HepG2 (cell line): ENCODE measurements at regions not wholly inside any gene's neighbourhood (a gene's known extent, or its start where the extent isn't known, plus 50 kb on each side); places are given as distances from the start of the nearest gene placed in this dataset.

ENCODE experiments used
- ATAC-seq: fragments of 200-7000 bp; cut with Tn5 transposase; 3 replicates; pipeline ENCODE4 v1.9.1; 2020; ENCODE audit warnings: mild to moderate bottlenecking, moderate library complexity
- BruUV-seq: library from RNA; stranded (reverse); fragments of 400-500 nt; replicated peaks from 2 replicates; lab custom pipeline; 2021; lab: Mats Ljungman, UMichigan
- CTCF ChIA-PET: fragments of 300-600 bp; formaldehyde crosslinking; extraction: SDS; loops from one replicate; lab custom pipeline; 2021; ENCODE audit warnings: low total read pairs, inconsistent platforms, low intra/inter-chr PET ratio; lab: Yijun Ruan, JAX
- POLR2A ChIA-PET: fragments of 350-600 bp; sonication (Branson Sonifier 250); formaldehyde crosslinking; loops from one replicate; lab custom pipeline; 2020; ENCODE audit warnings: antibody characterized with exemption, inconsistent platforms; lab: Yijun Ruan, JAX
- DNase-seq: peaks from one replicate; pipeline ENCODE4 v3.0.0-alpha.2; 2015; ENCODE audit warnings: low spot score
- FAIRE-seq: peaks from 3 replicates; lab custom pipeline; 2011; peaks lifted over from hg19 to GRCh38; lab: Jason Lieb, UNC
- H2AFZ ChIP-seq: one replicate; pipeline ENCODE4 v1.6.1; 2011; ENCODE audit warnings: low read length, inconsistent platforms
- H3K27ac ChIP-seq: fragments of 300-600 bp; 3 replicates; pipeline ENCODE4 v1.8.0; 2011; ENCODE audit warnings: mixed run types, mild to moderate bottlenecking, mixed read lengths, low read length, inconsistent platforms; ENCODE audit not compliant: insufficient read depth; ENCODE audit errors: extremely low read length
- H3K27me3 ChIP-seq, 2 experiments: fragments of 200-600 bp in 1 of 2; 2 replicates in 1 of 2; 3 replicates in 1 of 2; pipeline versions ENCODE4 v1.6.0 to v1.8.0; 2011; ENCODE audit warnings: low read length in 2 of 2, mild to moderate bottlenecking in 2 of 2, moderate library complexity in 2 of 2, inconsistent platforms in 1 of 2; ENCODE audit not compliant: insufficient read depth in 2 of 2, control insufficient read depth in 1 of 2
- H3K36me3 ChIP-seq, 2 experiments: fragments of 200-600 bp in 1 of 2; replicated peaks in 1 of 2; 2 replicates in 1 of 2; 3 replicates in 1 of 2; pipeline versions ENCODE4 v1.5.1 to v1.8.0; 2011; ENCODE audit warnings: low read length in 2 of 2, inconsistent platforms in 1 of 2; ENCODE audit not compliant: insufficient read depth in 2 of 2, control insufficient read depth in 1 of 2
- H3K4me1 ChIP-seq: 2 replicates; pipeline ENCODE4 v1.5.1; 2012; ENCODE audit warnings: low read length, inconsistent platforms; ENCODE audit not compliant: insufficient read depth
- H3K4me2 ChIP-seq: 2 replicates; pipeline ENCODE4 v1.6.0; 2011; ENCODE audit warnings: low read depth, low read length, inconsistent platforms
- H3K4me3 ChIP-seq, 3 experiments: fragments of 200-600 bp in 1 of 3; sonication (generic), shearing (Covaris generic) in 1 of 3; replicated peaks in 1 of 3; 2 replicates each; pipeline ENCODE4 v1.5.1; 2011 to 2016; ENCODE audit warnings: low read length in 3 of 3, inconsistent platforms in 2 of 3, low read depth in 2 of 3, mild to moderate bottlenecking in 2 of 3, control low read depth in 1 of 3, mixed read lengths in 1 of 3; ENCODE audit not compliant: insufficient read depth in 1 of 3
- H3K79me2 ChIP-seq: one replicate; pipeline ENCODE4 v1.6.1; 2011; ENCODE audit warnings: low read length, inconsistent platforms; ENCODE audit not compliant: insufficient read depth
- H3K9ac ChIP-seq: 2 replicates; pipeline ENCODE4 v1.6.0; 2011; ENCODE audit warnings: mild to moderate bottlenecking, low read depth, low read length, inconsistent platforms; ENCODE audit not compliant: insufficient read depth
- H3K9me3 ChIP-seq: 2 replicates; pipeline ENCODE4 v1.5.1; 2012; ENCODE audit warnings: mild to moderate bottlenecking, low read length
- H4K20me1 ChIP-seq: 2 replicates; pipeline ENCODE4 v1.6.0; 2011; ENCODE audit warnings: inconsistent platforms, mild to moderate bottlenecking, low read length, moderate library complexity; ENCODE audit not compliant: insufficient read depth
- FOXC1 ChIP-seq: sonication (generic); formaldehyde crosslinking; IDR thresholded peaks from 2 replicates; pipeline ENCODE4 v1.8.0; 2022; ENCODE audit warnings: mild to moderate bottlenecking, missing genetic modification reagents, borderline replicate concordance
- HOXA5 ChIP-seq: sonication (generic); formaldehyde crosslinking; IDR thresholded peaks from 2 replicates; pipeline ENCODE4 v1.4.0; 2020; ENCODE audit warnings: missing genetic modification reagents
- IRX3 ChIP-seq: sonication (generic); formaldehyde crosslinking; IDR thresholded peaks from 2 replicates; pipeline ENCODE4 v1.8.1; 2023; ENCODE audit warnings: mild to moderate bottlenecking, low read depth, missing genetic modification reagents, borderline replicate concordance
- SP140L ChIP-seq: sonication (generic); formaldehyde crosslinking; IDR thresholded peaks from 2 replicates; pipeline ENCODE4 v1.4.0; 2020; ENCODE audit warnings: missing genetic modification reagents, borderline replicate concordance
- SP4 ChIP-seq: sonication (generic); formaldehyde crosslinking; IDR thresholded peaks from 2 replicates; pipeline ENCODE4 v1.8.1; 2023; ENCODE audit warnings: mild to moderate bottlenecking, missing genetic modification reagents
- ZNF354B ChIP-seq: sonication (generic); formaldehyde crosslinking; IDR thresholded peaks from 2 replicates; pipeline ENCODE4 v1.8.0; 2022; ENCODE audit warnings: mild to moderate bottlenecking, missing genetic modification reagents
- ZNF543 ChIP-seq: sonication (generic); formaldehyde crosslinking; IDR thresholded peaks from 2 replicates; pipeline ENCODE4 v1.4.0; 2020; ENCODE audit warnings: mild to moderate bottlenecking, missing genetic modification reagents
- ZNF570 ChIP-seq: sonication (generic); formaldehyde crosslinking; IDR thresholded peaks from 2 replicates; pipeline ENCODE4 v1.4.0; 2020; ENCODE audit warnings: mild to moderate bottlenecking, missing genetic modification reagents, borderline replicate concordance
- ZNF607 ChIP-seq: sonication (generic); formaldehyde crosslinking; IDR thresholded peaks from 2 replicates; pipeline ENCODE4 v1.5.1; 2020; ENCODE audit warnings: missing genetic modification reagents, mild to moderate bottlenecking, borderline replicate concordance
- WGBS: methylation state at CpG from one replicate; pipeline ENCODE4 v1.1.6; 2017; ENCODE audit warnings: low lambda C conversion rate; 5-methylcytosine and 5-hydroxymethylcytosine counted together
- in situ Hi-C: cut with HindIII; loops from 2 replicates; pipeline ENCODE4 v1.10.0; 2017; ENCODE audit warnings: low pct_unique_long_range_greater_than_20kb; ENCODE audit not compliant: extremely low pct_ligation_motif_present
- intact Hi-C: fragments of 100-400 bp; cut with micrococcal nuclease; formaldehyde crosslinking; loops from one replicate; pipeline ENCODE4 v1.10.0; 2022; ENCODE audit not compliant: unreplicated experiment
- TF ChIP-seq, protein P1 (sequence below): sonication (generic); formaldehyde crosslinking; IDR thresholded peaks from 2 replicates; pipeline ENCODE4 v1.4.0; 2020; ENCODE audit warnings: mild to moderate bottlenecking, missing genetic modification reagents
- TF ChIP-seq, protein P2 (sequence below): IDR thresholded peaks from 2 replicates; pipeline ENCODE4 v1.4.0; 2020; ENCODE audit warnings: mild to moderate bottlenecking, missing genetic modification reagents
- TF ChIP-seq, protein P3 (sequence below): sonication (generic); formaldehyde crosslinking; IDR thresholded peaks from 2 replicates; pipeline ENCODE4 v1.4.0; 2020; ENCODE audit warnings: missing genetic modification reagents
- TF ChIP-seq, protein P4 (sequence below), 2 experiments: IDR thresholded peaks; 2 replicates each; pipeline ENCODE4 v1.6.1; 2011 to 2012; ENCODE audit warnings: low read length in 2 of 2, borderline replicate concordance in 1 of 2, low read depth in 1 of 2, mild to moderate bottlenecking in 1 of 2, moderate library complexity in 1 of 2
- TF ChIP-seq, protein P5 (sequence below): sonication (generic); formaldehyde crosslinking; IDR thresholded peaks from 2 replicates; pipeline ENCODE4 v1.5.1; 2020; ENCODE audit warnings: missing genetic modification reagents, mild to moderate bottlenecking, borderline replicate concordance

DNA sequence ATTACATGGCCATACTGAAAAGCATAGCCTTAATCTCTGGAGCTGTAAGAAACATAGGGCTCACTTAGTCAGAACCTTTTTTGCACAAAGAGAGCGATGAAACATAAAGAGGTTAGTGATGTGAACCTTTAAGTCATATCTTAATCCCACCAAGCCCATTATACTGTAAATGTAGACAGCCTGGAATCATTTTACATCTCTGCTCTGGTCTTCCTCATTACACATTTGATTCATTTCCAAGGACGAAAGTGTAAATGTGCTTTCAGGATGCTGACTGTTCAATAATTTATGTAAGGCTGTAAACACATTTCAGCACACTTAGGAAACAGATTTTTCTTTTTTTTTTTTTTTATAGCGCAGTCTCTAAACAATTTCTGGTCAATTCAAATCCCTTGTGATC lies 131.3 kb upstream of the B3GAT2 start:
- TF ChIP-seq, protein P1, sequence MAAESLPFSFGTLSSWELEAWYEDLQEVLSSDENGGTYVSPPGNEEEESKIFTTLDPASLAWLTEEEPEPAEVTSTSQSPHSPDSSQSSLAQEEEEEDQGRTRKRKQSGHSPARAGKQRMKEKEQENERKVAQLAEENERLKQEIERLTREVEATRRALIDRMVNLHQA (CRISPR knock-in tag): no peak
- TF ChIP-seq, protein P2, sequence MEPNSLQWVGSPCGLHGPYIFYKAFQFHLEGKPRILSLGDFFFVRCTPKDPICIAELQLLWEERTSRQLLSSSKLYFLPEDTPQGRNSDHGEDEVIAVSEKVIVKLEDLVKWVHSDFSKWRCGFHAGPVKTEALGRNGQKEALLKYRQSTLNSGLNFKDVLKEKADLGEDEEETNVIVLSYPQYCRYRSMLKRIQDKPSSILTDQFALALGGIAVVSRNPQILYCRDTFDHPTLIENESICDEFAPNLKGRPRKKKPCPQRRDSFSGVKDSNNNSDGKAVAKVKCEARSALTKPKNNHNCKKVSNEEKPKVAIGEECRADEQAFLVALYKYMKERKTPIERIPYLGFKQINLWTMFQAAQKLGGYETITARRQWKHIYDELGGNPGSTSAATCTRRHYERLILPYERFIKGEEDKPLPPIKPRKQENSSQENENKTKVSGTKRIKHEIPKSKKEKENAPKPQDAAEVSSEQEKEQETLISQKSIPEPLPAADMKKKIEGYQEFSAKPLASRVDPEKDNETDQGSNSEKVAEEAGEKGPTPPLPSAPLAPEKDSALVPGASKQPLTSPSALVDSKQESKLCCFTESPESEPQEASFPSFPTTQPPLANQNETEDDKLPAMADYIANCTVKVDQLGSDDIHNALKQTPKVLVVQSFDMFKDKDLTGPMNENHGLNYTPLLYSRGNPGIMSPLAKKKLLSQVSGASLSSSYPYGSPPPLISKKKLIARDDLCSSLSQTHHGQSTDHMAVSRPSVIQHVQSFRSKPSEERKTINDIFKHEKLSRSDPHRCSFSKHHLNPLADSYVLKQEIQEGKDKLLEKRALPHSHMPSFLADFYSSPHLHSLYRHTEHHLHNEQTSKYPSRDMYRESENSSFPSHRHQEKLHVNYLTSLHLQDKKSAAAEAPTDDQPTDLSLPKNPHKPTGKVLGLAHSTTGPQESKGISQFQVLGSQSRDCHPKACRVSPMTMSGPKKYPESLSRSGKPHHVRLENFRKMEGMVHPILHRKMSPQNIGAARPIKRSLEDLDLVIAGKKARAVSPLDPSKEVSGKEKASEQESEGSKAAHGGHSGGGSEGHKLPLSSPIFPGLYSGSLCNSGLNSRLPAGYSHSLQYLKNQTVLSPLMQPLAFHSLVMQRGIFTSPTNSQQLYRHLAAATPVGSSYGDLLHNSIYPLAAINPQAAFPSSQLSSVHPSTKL (CRISPR knock-in tag): no peak
- TF ChIP-seq, protein P3, sequence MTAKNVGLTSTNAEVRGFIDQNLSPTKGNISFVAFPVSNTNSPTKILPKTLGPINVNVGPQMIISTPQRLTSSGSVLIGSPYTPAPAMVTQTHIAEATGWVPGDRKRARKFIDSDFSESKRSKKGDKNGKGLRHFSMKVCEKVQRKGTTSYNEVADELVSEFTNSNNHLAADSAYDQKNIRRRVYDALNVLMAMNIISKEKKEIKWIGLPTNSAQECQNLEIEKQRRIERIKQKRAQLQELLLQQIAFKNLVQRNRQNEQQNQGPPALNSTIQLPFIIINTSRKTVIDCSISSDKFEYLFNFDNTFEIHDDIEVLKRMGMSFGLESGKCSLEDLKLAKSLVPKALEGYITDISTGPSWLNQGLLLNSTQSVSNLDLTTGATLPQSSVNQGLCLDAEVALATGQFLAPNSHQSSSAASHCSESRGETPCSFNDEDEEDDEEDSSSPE (CRISPR knock-in tag): no peak
- TF ChIP-seq SP4 (CRISPR knock-in tag) (no peak), FOXC1 (CRISPR knock-in tag) (no peak), ZNF354B (CRISPR knock-in tag) (no peak), ZNF570 (CRISPR knock-in tag) (no peak), HOXA5 (CRISPR knock-in tag) (no peak), ZNF543 (CRISPR knock-in tag) (no peak), SP140L (CRISPR knock-in tag) (no peak), ZNF607 (no peak), IRX3 (CRISPR knock-in tag) (no peak)
- TF ChIP-seq, protein P4, sequence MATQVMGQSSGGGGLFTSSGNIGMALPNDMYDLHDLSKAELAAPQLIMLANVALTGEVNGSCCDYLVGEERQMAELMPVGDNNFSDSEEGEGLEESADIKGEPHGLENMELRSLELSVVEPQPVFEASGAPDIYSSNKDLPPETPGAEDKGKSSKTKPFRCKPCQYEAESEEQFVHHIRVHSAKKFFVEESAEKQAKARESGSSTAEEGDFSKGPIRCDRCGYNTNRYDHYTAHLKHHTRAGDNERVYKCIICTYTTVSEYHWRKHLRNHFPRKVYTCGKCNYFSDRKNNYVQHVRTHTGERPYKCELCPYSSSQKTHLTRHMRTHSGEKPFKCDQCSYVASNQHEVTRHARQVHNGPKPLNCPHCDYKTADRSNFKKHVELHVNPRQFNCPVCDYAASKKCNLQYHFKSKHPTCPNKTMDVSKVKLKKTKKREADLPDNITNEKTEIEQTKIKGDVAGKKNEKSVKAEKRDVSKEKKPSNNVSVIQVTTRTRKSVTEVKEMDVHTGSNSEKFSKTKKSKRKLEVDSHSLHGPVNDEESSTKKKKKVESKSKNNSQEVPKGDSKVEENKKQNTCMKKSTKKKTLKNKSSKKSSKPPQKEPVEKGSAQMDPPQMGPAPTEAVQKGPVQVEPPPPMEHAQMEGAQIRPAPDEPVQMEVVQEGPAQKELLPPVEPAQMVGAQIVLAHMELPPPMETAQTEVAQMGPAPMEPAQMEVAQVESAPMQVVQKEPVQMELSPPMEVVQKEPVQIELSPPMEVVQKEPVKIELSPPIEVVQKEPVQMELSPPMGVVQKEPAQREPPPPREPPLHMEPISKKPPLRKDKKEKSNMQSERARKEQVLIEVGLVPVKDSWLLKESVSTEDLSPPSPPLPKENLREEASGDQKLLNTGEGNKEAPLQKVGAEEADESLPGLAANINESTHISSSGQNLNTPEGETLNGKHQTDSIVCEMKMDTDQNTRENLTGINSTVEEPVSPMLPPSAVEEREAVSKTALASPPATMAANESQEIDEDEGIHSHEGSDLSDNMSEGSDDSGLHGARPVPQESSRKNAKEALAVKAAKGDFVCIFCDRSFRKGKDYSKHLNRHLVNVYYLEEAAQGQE (IDR thresholded peaks at IDR 0.05; ENCODE audit: borderline replicate concordance in 1 of 2, low read depth in 1 of 2, low read length in 2 of 2): no peak
- TF ChIP-seq, protein P5, sequence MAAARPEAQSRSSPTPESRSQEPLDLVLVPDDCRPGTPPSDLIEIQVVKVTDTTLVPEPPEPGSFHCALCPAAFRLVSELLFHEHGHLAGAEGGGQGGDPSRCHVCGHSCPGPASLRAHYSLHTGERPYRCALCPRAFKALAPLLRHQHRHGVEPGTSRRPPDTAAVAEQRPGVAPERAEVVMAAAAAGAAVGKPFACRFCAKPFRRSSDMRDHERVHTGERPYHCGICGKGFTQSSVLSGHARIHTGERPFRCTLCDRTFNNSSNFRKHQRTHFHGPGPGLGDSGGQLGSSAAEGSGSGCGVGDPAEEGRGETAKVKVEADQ (CRISPR knock-in tag): no peak
- no TSS peak for BruUV-seq
- Histone ChIP-seq H3K4me3 (no peak overlapping the region), H3K4me2 (no peak overlapping the region), H3K9ac (no peak overlapping the region), H3K27me3 (peaks cover 1 to 2% of the 10 kb centered on the region in 2 experiments; a peak in 1 of 5 replicates), H3K9me3 (no peaks in the 10 kb centered on the region), H3K36me3 (no peaks in the 10 kb centered on the region), H3K4me1 (no peaks in the 10 kb centered on the region), H2AFZ (no peak overlapping the region), H3K79me2 (no peaks in the 10 kb centered on the region), H3K27ac (no peak overlapping the region), H4K20me1 (no peaks in the 10 kb centered on the region)
- intact Hi-C loops (no loop called here), in situ Hi-C loops (no loop called here)
- DNase-seq (no peak), FAIRE-seq (no peak), ATAC-seq (no peak)
- 3% methylated on average over 3 of the region's 3 CpGs for WGBS
- ChIA-PET POLR2A (no interaction called here), CTCF (no interaction called here)
